ENCODE measurements at regions not wholly inside any gene's neighbourhood (a gene's known extent, or its start where the extent isn't known, plus 50 kb on each side); places are given as distances from the start of the nearest gene placed in this dataset.

- H3K4me1 ChIP-seq (replicated peaks; ENCODE audit: insufficient read depth), result no peaks in the 10 kb centered on the region
- H4K20me1 ChIP-seq (ENCODE audit: insufficient read depth), result no peaks in the 10 kb centered on the region; the same call in 1 of the 2 replicates
- no peaks in the 10 kb centered on the region for H3K36me3 ChIP-seq (ENCODE audit: low read depth)
- H3K9me2 ChIP-seq (ENCODE audit: insufficient read depth), result no peaks in the 10 kb centered on the region
- H3K79me2 ChIP-seq (ENCODE audit: low read depth), result no peaks in the 10 kb centered on the region
- ChIA-PET POLR2A (ENCODE audit: unreplicated experiment) (no interaction called here), CTCF (no interaction called here)
- no peak overlapping the region for H3K4me2 ChIP-seq
- no TSS peak for BruUV-seq (replicated peaks)
- H3K4me3 ChIP-seq, result no peak overlapping the region
- no peak overlapping the region for H3K27ac ChIP-seq
- no peak overlapping the region for H2AFZ ChIP-seq
- no peaks in the 10 kb centered on the region for H3K9me3 ChIP-seq (ENCODE audit: insufficient read depth, low read depth)
- H3F3A ChIP-seq (ENCODE audit: insufficient read depth, low read depth), result no peaks in the 10 kb centered on the region
- no peak for DNase-seq
- no peak for TF ChIP-seq EZH2 (IDR thresholded peaks at IDR 0.05; ENCODE audit: low read depth)
- TF ChIP-seq, protein P1, sequence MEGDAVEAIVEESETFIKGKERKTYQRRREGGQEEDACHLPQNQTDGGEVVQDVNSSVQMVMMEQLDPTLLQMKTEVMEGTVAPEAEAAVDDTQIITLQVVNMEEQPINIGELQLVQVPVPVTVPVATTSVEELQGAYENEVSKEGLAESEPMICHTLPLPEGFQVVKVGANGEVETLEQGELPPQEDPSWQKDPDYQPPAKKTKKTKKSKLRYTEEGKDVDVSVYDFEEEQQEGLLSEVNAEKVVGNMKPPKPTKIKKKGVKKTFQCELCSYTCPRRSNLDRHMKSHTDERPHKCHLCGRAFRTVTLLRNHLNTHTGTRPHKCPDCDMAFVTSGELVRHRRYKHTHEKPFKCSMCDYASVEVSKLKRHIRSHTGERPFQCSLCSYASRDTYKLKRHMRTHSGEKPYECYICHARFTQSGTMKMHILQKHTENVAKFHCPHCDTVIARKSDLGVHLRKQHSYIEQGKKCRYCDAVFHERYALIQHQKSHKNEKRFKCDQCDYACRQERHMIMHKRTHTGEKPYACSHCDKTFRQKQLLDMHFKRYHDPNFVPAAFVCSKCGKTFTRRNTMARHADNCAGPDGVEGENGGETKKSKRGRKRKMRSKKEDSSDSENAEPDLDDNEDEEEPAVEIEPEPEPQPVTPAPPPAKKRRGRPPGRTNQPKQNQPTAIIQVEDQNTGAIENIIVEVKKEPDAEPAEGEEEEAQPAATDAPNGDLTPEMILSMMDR (conservative IDR thresholded peaks at IDR 0.05), result no peak
- no peaks in the 10 kb centered on the region for H3K27me3 ChIP-seq (ENCODE audit: insufficient read depth, low read depth)
- intact Hi-C loops (cut with micrococcal nuclease; ENCODE audit: unreplicated experiment), result no loop called here
These were observed 240.9 kb upstream of the MIR17HG start for GRCh38 chr13:91106565-91106964.

DNA sequence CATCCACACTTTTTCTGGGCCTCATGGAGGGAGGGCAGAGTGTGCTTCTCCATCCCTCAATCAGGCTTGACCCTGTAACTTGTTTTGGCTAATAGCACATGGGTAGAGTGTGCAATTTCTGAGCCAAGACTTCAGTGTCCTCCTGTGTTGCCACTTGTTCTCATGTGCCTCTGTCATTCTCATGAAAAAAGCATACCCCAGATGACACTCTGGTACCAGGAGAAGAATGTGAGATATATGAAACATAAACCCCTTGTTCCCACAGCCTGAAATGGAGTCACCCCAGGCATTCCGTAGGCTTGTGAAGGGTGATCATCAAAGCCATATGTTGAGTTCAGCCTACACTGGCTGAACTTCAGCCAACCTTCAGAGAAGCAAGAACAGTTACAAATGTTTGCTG lies 239.2 kb upstream of the MIR17HG start:
- no peaks in the 10 kb centered on the region for H3K4me1 ChIP-seq (replicated peaks; ENCODE audit: insufficient read depth)
- H4K20me1 ChIP-seq (ENCODE audit: insufficient read depth), result no peaks in the 10 kb centered on the region; the same call in 1 of the 2 replicates
- no peaks in the 10 kb centered on the region for H3K27me3 ChIP-seq (ENCODE audit: insufficient read depth, low read depth)
- H3K27ac ChIP-seq, result no peak overlapping the region
- no peak overlapping the region for H2AFZ ChIP-seq
- no peak for TF ChIP-seq EZH2 (IDR thresholded peaks at IDR 0.05; ENCODE audit: low read depth)
- TF ChIP-seq, protein P1 (conservative IDR thresholded peaks at IDR 0.05), result no peak
- H3F3A ChIP-seq (ENCODE audit: insufficient read depth, low read depth), result no peaks in the 10 kb centered on the region
- H3K36me3 ChIP-seq (ENCODE audit: low read depth), result no peaks in the 10 kb centered on the region
- BruUV-seq (replicated peaks), result no TSS peak
- DNase-seq, result no peak
- ChIA-PET CTCF (no interaction called here), POLR2A (ENCODE audit: unreplicated experiment) (no interaction called here)
- no peak overlapping the region for H3K4me3 ChIP-seq
- intact Hi-C loops (cut with micrococcal nuclease; ENCODE audit: unreplicated experiment), result no loop called here
- no peaks in the 10 kb centered on the region for H3K9me3 ChIP-seq (ENCODE audit: insufficient read depth, low read depth)
- no peaks in the 10 kb centered on the region for H3K79me2 ChIP-seq (ENCODE audit: low read depth)
- no peak overlapping the region for H3K4me2 ChIP-seq
- H3K9me2 ChIP-seq (ENCODE audit: insufficient read depth), result no peaks in the 10 kb centered on the region

GRCh38 chr13:91111476-91112200 lies 235.8 kb upstream of the MIR17HG start:
- H3K9me3 ChIP-seq (ENCODE audit: insufficient read depth, low read depth), result no peaks in the 10 kb centered on the region
- no peaks in the 10 kb centered on the region for H3K27me3 ChIP-seq (ENCODE audit: insufficient read depth, low read depth)
- H2AFZ ChIP-seq, result no peak overlapping the region
- no peak overlapping the region for H3K4me2 ChIP-seq
- no peaks in the 10 kb centered on the region for H3K79me2 ChIP-seq (ENCODE audit: low read depth)
- TF ChIP-seq, protein P1 (conservative IDR thresholded peaks at IDR 0.05), result no peak
- TF ChIP-seq EZH2 (IDR thresholded peaks at IDR 0.05; ENCODE audit: low read depth), result no peak
- no peaks in the 10 kb centered on the region for H3F3A ChIP-seq (ENCODE audit: insufficient read depth, low read depth)
- POLR2A ChIA-PET (ENCODE audit: unreplicated experiment), result no interaction called here
- BruUV-seq (replicated peaks), result no TSS peak
- no peaks in the 10 kb centered on the region for H3K9me2 ChIP-seq (ENCODE audit: insufficient read depth)
- no peak overlapping the region for H3K27ac ChIP-seq
- no peaks in the 10 kb centered on the region for H3K4me1 ChIP-seq (replicated peaks; ENCODE audit: insufficient read depth)
- H3K4me3 ChIP-seq, result no peak overlapping the region
- intact Hi-C loops (cut with micrococcal nuclease; ENCODE audit: unreplicated experiment), result no loop called here
- CTCF ChIA-PET, result no interaction called here
- no peak for DNase-seq
- no peaks in the 10 kb centered on the region for H4K20me1 ChIP-seq (ENCODE audit: insufficient read depth)
- no peaks in the 10 kb centered on the region for H3K36me3 ChIP-seq (ENCODE audit: low read depth)
